Fibroblast of lung (primary cell): ENCODE measurements at regions not wholly inside any gene's neighbourhood (a gene's known extent, or its start where the extent isn't known, plus 50 kb on each side); places are given as distances from the start of the nearest gene placed in this dataset.

Experiments
- CTCF ChIP-seq, 2 donors: IDR thresholded peaks in 1 of 2; conservative IDR thresholded peaks in 1 of 2; 1 replicate in 1 of 2; 2 replicates in 1 of 2; pipeline ENCODE4 v1.5.1; 2011 to 2012; ENCODE audit warnings: low read length in 2 of 2, control low read depth in 1 of 2, inconsistent platforms in 1 of 2, low read depth in 1 of 2, mild to moderate bottlenecking in 1 of 2
- EZH2 ChIP-seq: IDR thresholded peaks from 2 replicates; pipeline ENCODE4 v1.5.1; 2012; ENCODE audit warnings: low read length, control low read depth, mild to moderate bottlenecking; ENCODE audit errors: missing control alignments

GRCh38 chr7:46201961-46202360, 280.9 kb upstream of the IGFBP3 start:
- TF ChIP-seq CTCF (conservative IDR thresholded peaks at IDR 0.05 in 1 of 2, IDR thresholded peaks at IDR 0.05 in 1 of 2; ENCODE audit: low read depth in 1 of 2, low read length in 2 of 2) (no peak), EZH2 (no peak)
